ENCODE measurements at regions not wholly inside any gene's neighbourhood (a gene's known extent, or its start where the extent isn't known, plus 50 kb on each side); places are given as distances from the start of the nearest gene placed in this dataset.

- H3K4me1 ChIP-seq (ENCODE audit: control insufficient read depth in 2 of 2, insufficient read depth in 2 of 2, low read length in 1 of 2): no peaks in the 10 kb centered on the region
- H3K4me3 ChIP-seq (ENCODE audit: low read depth in 1 of 2, low read length in 2 of 2): no peak overlapping the region
- H3K9me3 ChIP-seq (ENCODE audit: control insufficient read depth in 2 of 2, insufficient read depth in 1 of 2, low read depth in 1 of 2, low read length in 1 of 2): peaks cover 2 to 4% of the 10 kb centered on the region in 2 donors
- no peaks in the 10 kb centered on the region for H3K36me3 ChIP-seq (ENCODE audit: control insufficient read depth in 2 of 2, insufficient read depth in 2 of 2, low read length in 1 of 2)
- H3K27ac ChIP-seq (ENCODE audit: low read depth in 2 of 2, low read length in 1 of 2): no peak overlapping the region
- H3K27me3 ChIP-seq (ENCODE audit: control insufficient read depth in 1 of 2, insufficient read depth in 2 of 2, low read length in 2 of 2): no peaks in the 10 kb centered on the region
- 90 to 94% methylated on average over 24 to 29 of the region's 29 CpGs for WGBS, 2 donors
Observed at GRCh38 chr13:58823701-58824100, 1192.2 kb downstream of the PCDH17 start.

- Histone ChIP-seq H3K4me1 (ENCODE audit: control insufficient read depth in 2 of 2, insufficient read depth in 2 of 2, low read length in 1 of 2) (no peaks in the 10 kb centered on the region), H3K27me3 (ENCODE audit: control insufficient read depth in 1 of 2, insufficient read depth in 2 of 2, low read length in 2 of 2) (no peaks in the 10 kb centered on the region), H3K36me3 (ENCODE audit: control insufficient read depth in 2 of 2, insufficient read depth in 2 of 2, low read length in 1 of 2) (no peaks in the 10 kb centered on the region), H3K4me3 (ENCODE audit: low read depth in 1 of 2, low read length in 2 of 2) (no peak overlapping the region), H3K9me3 (ENCODE audit: control insufficient read depth in 2 of 2, insufficient read depth in 1 of 2, low read depth in 1 of 2, low read length in 1 of 2) (peaks cover 2 to 4% of the 10 kb centered on the region in 2 donors), H3K27ac (ENCODE audit: low read depth in 2 of 2, low read length in 1 of 2) (no peak overlapping the region)
- 86 to 93% methylated on average over 2 of the region's 2 CpGs for WGBS, 2 donors
Observed at GRCh38 chr13:58827904-58828303, 1196.4 kb downstream of the PCDH17 start.

- Histone ChIP-seq H3K36me3 (ENCODE audit: control insufficient read depth in 2 of 2, insufficient read depth in 2 of 2, low read length in 1 of 2) (no peaks in the 10 kb centered on the region), H3K27ac (ENCODE audit: low read depth in 2 of 2, low read length in 1 of 2) (no peak overlapping the region), H3K4me1 (ENCODE audit: control insufficient read depth in 2 of 2, insufficient read depth in 2 of 2, low read length in 1 of 2) (no peaks in the 10 kb centered on the region), H3K27me3 (ENCODE audit: control insufficient read depth in 1 of 2, insufficient read depth in 2 of 2, low read length in 2 of 2) (no peaks in the 10 kb centered on the region), H3K4me3 (ENCODE audit: low read depth in 1 of 2, low read length in 2 of 2) (no peak overlapping the region), H3K9me3 (ENCODE audit: control insufficient read depth in 2 of 2, insufficient read depth in 1 of 2, low read depth in 1 of 2, low read length in 1 of 2) (no peaks in the 10 kb centered on the region)
- WGBS, 2 donors: 29 to 54% methylated on average over 1 of the region's 1 CpG
Observed at GRCh38 chr13:58830841-58831240, 1199.3 kb downstream of the PCDH17 start.

GRCh38 chr13:58838615-58839014 is 1207.1 kb downstream of the PCDH17 start:
- H3K9me3 ChIP-seq (ENCODE audit: control insufficient read depth in 2 of 2, insufficient read depth in 1 of 2, low read depth in 1 of 2, low read length in 1 of 2): peaks cover 0 to 7% of the 10 kb centered on the region in 2 donors
- no peaks in the 10 kb centered on the region for H3K4me1 ChIP-seq (ENCODE audit: control insufficient read depth in 2 of 2, insufficient read depth in 2 of 2, low read length in 1 of 2)
- H3K27me3 ChIP-seq (ENCODE audit: control insufficient read depth in 1 of 2, insufficient read depth in 2 of 2, low read length in 2 of 2): no peaks in the 10 kb centered on the region
- no peak overlapping the region for H3K27ac ChIP-seq (ENCODE audit: low read depth in 2 of 2, low read length in 1 of 2)
- 84 to 89% methylated on average over 1 of the region's 1 CpG for WGBS, 2 donors
- H3K36me3 ChIP-seq (ENCODE audit: control insufficient read depth in 2 of 2, insufficient read depth in 2 of 2, low read length in 1 of 2): no peaks in the 10 kb centered on the region
- H3K4me3 ChIP-seq (ENCODE audit: low read depth in 1 of 2, low read length in 2 of 2): no peak overlapping the region

- H3K9me3 ChIP-seq (ENCODE audit: control insufficient read depth in 2 of 2, insufficient read depth in 1 of 2, low read depth in 1 of 2, low read length in 1 of 2): peaks cover 0 to 8% of the 10 kb centered on the region in 2 donors
- no peaks in the 10 kb centered on the region for H3K4me1 ChIP-seq (ENCODE audit: control insufficient read depth in 2 of 2, insufficient read depth in 2 of 2, low read length in 1 of 2)
- H3K4me3 ChIP-seq (ENCODE audit: low read depth in 1 of 2, low read length in 2 of 2): no peak overlapping the region
- H3K27ac ChIP-seq (ENCODE audit: low read depth in 2 of 2, low read length in 1 of 2): no peak overlapping the region
- H3K27me3 ChIP-seq (ENCODE audit: control insufficient read depth in 1 of 2, insufficient read depth in 2 of 2, low read length in 2 of 2): no peaks in the 10 kb centered on the region
- H3K36me3 ChIP-seq (ENCODE audit: control insufficient read depth in 2 of 2, insufficient read depth in 2 of 2, low read length in 1 of 2): no peaks in the 10 kb centered on the region
- 75% methylated on average over 6 of the region's 6 CpGs for WGBS, 2 donors
Observed at GRCh38 chr13:58843071-58843470, 1211.5 kb downstream of the PCDH17 start.

- no peaks in the 10 kb centered on the region for H3K4me1 ChIP-seq (ENCODE audit: control insufficient read depth in 2 of 2, insufficient read depth in 2 of 2, low read length in 1 of 2)
- no peak overlapping the region for H3K4me3 ChIP-seq (ENCODE audit: low read depth in 1 of 2, low read length in 2 of 2)
- 84 to 93% methylated on average over 6 of the region's 6 CpGs for WGBS, 2 donors
- peaks cover 0 to 8% of the 10 kb centered on the region in 2 donors for H3K9me3 ChIP-seq (ENCODE audit: control insufficient read depth in 2 of 2, insufficient read depth in 1 of 2, low read depth in 1 of 2, low read length in 1 of 2)
- H3K36me3 ChIP-seq (ENCODE audit: control insufficient read depth in 2 of 2, insufficient read depth in 2 of 2, low read length in 1 of 2): no peaks in the 10 kb centered on the region
- H3K27ac ChIP-seq (ENCODE audit: low read depth in 2 of 2, low read length in 1 of 2): no peak overlapping the region
- no peaks in the 10 kb centered on the region for H3K27me3 ChIP-seq (ENCODE audit: control insufficient read depth in 1 of 2, insufficient read depth in 2 of 2, low read length in 2 of 2)
Observed at GRCh38 chr13:58843567-58843966, 1212.0 kb downstream of the PCDH17 start.

GRCh38 chr13:58850161-58850560 is 1218.6 kb downstream of the PCDH17 start:
- H3K4me1 ChIP-seq (ENCODE audit: control insufficient read depth in 2 of 2, insufficient read depth in 2 of 2, low read length in 1 of 2): no peaks in the 10 kb centered on the region
- H3K36me3 ChIP-seq (ENCODE audit: control insufficient read depth in 2 of 2, insufficient read depth in 2 of 2, low read length in 1 of 2): no peaks in the 10 kb centered on the region
- no peak overlapping the region for H3K27ac ChIP-seq (ENCODE audit: low read depth in 2 of 2, low read length in 1 of 2)
- peaks cover 0 to 3% of the 10 kb centered on the region in 2 donors for H3K9me3 ChIP-seq (ENCODE audit: control insufficient read depth in 2 of 2, insufficient read depth in 1 of 2, low read depth in 1 of 2, low read length in 1 of 2)
- H3K4me3 ChIP-seq (ENCODE audit: low read depth in 1 of 2, low read length in 2 of 2): no peak overlapping the region
- no peaks in the 10 kb centered on the region for H3K27me3 ChIP-seq (ENCODE audit: control insufficient read depth in 1 of 2, insufficient read depth in 2 of 2, low read length in 2 of 2)

GRCh38 chr13:58852076-58852475 is 1220.5 kb downstream of the PCDH17 start:
- H3K9me3 ChIP-seq (ENCODE audit: control insufficient read depth in 2 of 2, insufficient read depth in 1 of 2, low read depth in 1 of 2, low read length in 1 of 2): peaks cover 0 to 7% of the 10 kb centered on the region in 2 donors
- H3K36me3 ChIP-seq (ENCODE audit: control insufficient read depth in 2 of 2, insufficient read depth in 2 of 2, low read length in 1 of 2): no peaks in the 10 kb centered on the region
- no peaks in the 10 kb centered on the region for H3K27me3 ChIP-seq (ENCODE audit: control insufficient read depth in 1 of 2, insufficient read depth in 2 of 2, low read length in 2 of 2)
- H3K4me1 ChIP-seq (ENCODE audit: control insufficient read depth in 2 of 2, insufficient read depth in 2 of 2, low read length in 1 of 2): no peaks in the 10 kb centered on the region
- no peak overlapping the region for H3K4me3 ChIP-seq (ENCODE audit: low read depth in 1 of 2, low read length in 2 of 2)
- 0 to 40% methylated on average over 1 of the region's 1 CpG for WGBS, 2 donors
- H3K27ac ChIP-seq (ENCODE audit: low read depth in 2 of 2, low read length in 1 of 2): no peak overlapping the region

GRCh38 chr13:58855283-58855682 is 1223.7 kb downstream of the PCDH17 start:
- 29% methylated on average over 1 of the region's 1 CpG for WGBS, 2 donors
- no peak overlapping the region for H3K4me3 ChIP-seq (ENCODE audit: low read depth in 1 of 2, low read length in 2 of 2)
- H3K36me3 ChIP-seq (ENCODE audit: control insufficient read depth in 2 of 2, insufficient read depth in 2 of 2, low read length in 1 of 2): no peaks in the 10 kb centered on the region
- peaks cover 3 to 10% of the 10 kb centered on the region in 2 donors for H3K9me3 ChIP-seq (ENCODE audit: control insufficient read depth in 2 of 2, insufficient read depth in 1 of 2, low read depth in 1 of 2, low read length in 1 of 2)
- no peak overlapping the region for H3K27ac ChIP-seq (ENCODE audit: low read depth in 2 of 2, low read length in 1 of 2)
- no peaks in the 10 kb centered on the region for H3K4me1 ChIP-seq (ENCODE audit: control insufficient read depth in 2 of 2, insufficient read depth in 2 of 2, low read length in 1 of 2)
- H3K27me3 ChIP-seq (ENCODE audit: control insufficient read depth in 1 of 2, insufficient read depth in 2 of 2, low read length in 2 of 2): no peaks in the 10 kb centered on the region

GRCh38 chr13:58858870-58859371 is 1227.4 kb downstream of the PCDH17 start:
- WGBS, 2 donors: 97% methylated on average over 34 to 37 of the region's 37 CpGs
- peaks cover 3 to 7% of the 10 kb centered on the region in 2 donors for H3K9me3 ChIP-seq (ENCODE audit: control insufficient read depth in 2 of 2, insufficient read depth in 1 of 2, low read depth in 1 of 2, low read length in 1 of 2)

More at GRCh38 chr13:58858870-58859371, 1227.4 kb downstream of the PCDH17 start:
- H3K27me3 ChIP-seq (ENCODE audit: control insufficient read depth in 1 of 2, insufficient read depth in 2 of 2, low read length in 2 of 2): no peaks in the 10 kb centered on the region
- no peak overlapping the region for H3K27ac ChIP-seq (ENCODE audit: low read depth in 2 of 2, low read length in 1 of 2)
- no peaks in the 10 kb centered on the region for H3K36me3 ChIP-seq (ENCODE audit: control insufficient read depth in 2 of 2, insufficient read depth in 2 of 2, low read length in 1 of 2)
- H3K4me3 ChIP-seq (ENCODE audit: low read depth in 1 of 2, low read length in 2 of 2): no peak overlapping the region
- H3K4me1 ChIP-seq (ENCODE audit: control insufficient read depth in 2 of 2, insufficient read depth in 2 of 2, low read length in 1 of 2): no peaks in the 10 kb centered on the region

All from esophagus (tissue), 2 donors.